GM19467 (cell line): ENCODE measurements at regions not wholly inside any gene's neighbourhood (a gene's known extent, or its start where the extent isn't known, plus 50 kb on each side); places are given as distances from the start of the nearest gene placed in this dataset.

Source experiments
- ATAC-seq: cut with Tn5 transposase; IDR thresholded peaks from one replicate; pipeline ENCODE4 v1.9.1; 2021; ENCODE audit warnings: mild to moderate bottlenecking, moderate library complexity; ENCODE audit not compliant: unreplicated experiment

GRCh38 chr12:84745127-84745526 is 167.5 kb downstream of the SLC6A15 start:
- ATAC-seq = no peak

- ATAC-seq = no peak
Measured at GRCh38 chr12:84741692-84742091, 170.9 kb downstream of the SLC6A15 start.

GRCh38 chr12:84741031-84741430 is 171.6 kb downstream of the SLC6A15 start:
- no peak for ATAC-seq

GRCh38 chr12:84740602-84741001 is 172.0 kb downstream of the SLC6A15 start:
- no peak for ATAC-seq

DNA sequence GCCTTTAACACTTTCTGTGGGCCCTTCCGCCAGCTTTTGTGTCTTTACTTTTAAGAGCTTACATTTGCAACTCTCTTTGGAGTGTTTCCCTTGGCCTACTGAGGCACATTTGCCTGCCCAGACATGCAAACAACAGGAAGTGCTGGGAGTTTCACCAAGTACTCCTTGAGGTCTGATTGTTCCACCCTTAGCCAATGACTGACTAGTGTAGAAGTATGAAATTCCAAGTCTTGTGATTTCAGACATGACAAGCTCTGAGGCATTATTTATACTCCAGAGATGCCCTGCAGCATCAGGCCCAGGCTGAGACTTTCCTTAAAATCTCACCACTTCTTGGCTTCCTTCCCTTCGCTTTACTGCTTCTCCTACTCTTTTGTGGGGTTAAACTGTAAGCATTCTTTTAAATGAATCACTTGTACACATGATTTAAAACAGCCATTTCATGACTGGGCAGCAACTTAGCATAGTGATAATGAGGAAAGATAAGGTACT is 174.1 kb downstream of the SLC6A15 start:
- no peak for ATAC-seq

DNA sequence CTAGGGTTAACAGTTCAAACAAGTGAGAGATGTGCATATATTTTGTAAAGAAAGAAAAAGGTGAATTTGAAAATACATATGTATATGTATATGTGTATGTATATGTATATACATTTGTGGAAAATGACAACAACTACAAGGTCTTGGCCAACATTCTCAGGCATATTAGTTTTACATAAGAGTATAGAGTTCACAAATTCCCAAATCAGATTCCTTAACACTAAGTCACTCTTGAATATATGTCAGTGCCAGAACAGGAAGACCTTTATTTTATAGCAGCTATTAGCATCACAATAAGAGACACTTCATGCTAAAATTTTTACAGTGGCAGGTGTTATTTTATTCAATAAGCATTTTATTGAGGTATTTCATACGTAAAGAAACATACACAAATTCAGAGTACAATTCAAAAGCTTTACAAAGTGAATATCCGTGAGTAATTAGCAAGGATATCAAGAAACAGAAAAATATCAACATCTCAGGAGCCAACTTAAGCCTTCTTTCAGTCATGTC is 179.7 kb downstream of the SLC6A15 start:
- ATAC-seq = no peak

DNA sequence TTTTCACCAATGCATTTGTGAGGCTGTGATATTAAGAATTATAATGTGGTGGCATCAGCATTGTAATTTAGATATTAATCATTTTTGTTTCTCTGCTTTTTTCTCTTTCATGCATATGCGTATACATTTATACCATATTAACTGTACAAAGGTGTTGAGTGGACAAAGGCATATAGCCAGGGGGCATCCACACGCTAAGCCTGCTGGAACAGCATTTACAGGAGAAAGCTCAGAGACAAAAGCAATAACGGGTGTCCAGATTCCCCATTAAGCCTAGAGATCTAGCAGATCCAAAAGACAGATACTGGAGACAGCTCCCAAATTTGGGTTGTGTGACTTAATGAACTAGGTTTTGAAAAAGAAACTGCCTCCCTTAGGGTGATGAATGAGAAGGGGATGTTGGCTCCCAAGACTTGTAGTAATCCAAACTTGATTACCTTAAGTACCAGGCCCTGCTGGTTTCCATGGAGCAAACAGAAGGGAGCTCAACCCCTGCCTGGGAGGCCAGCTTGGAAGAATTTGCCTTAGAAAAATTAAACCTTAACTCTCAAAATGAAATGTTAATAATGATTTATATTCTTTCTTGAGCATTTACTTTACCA is 181.9 kb downstream of the SLC6A15 start:
- ATAC-seq = no peak

GRCh38 chr12:84727961-84728360 is 184.6 kb downstream of the SLC6A15 start:
- no peak for ATAC-seq

- no peak for ATAC-seq
Measured at GRCh38 chr12:84726780-84727179, 185.8 kb downstream of the SLC6A15 start.

- ATAC-seq = no peak
Measured at GRCh38 chr12:84723988-84724387, 188.6 kb downstream of the SLC6A15 start.

DNA sequence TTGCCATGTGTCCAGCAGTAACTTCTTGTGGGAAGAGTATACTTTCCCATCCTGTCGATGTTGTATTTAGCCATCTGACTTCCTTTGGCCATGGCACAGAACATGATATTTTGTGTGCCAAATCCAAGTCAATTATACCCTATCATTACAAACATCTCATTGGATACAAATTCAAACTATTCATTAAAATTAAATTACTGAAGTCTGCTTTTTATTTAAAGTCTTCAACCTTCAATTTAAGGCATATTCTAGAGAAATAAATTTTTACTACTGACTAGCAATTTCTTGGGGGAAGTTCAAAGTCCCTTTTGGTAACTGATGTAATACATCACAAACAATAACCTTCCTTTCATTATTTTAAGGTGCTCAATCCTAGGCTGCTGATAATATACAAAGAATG is 192.6 kb downstream of the SLC6A15 start:
- no peak for ATAC-seq

GRCh38 chr12:84718906-84719305 is 193.7 kb downstream of the SLC6A15 start:
- ATAC-seq = no peak

- no peak for ATAC-seq
Measured at GRCh38 chr12:84712747-84713146, 199.9 kb downstream of the SLC6A15 start.

- no peak for ATAC-seq
Measured at GRCh38 chr12:84706374-84706773, 206.2 kb downstream of the SLC6A15 start.

- no peak for ATAC-seq
Measured at GRCh38 chr12:84704856-84705255, 207.7 kb downstream of the SLC6A15 start.

DNA sequence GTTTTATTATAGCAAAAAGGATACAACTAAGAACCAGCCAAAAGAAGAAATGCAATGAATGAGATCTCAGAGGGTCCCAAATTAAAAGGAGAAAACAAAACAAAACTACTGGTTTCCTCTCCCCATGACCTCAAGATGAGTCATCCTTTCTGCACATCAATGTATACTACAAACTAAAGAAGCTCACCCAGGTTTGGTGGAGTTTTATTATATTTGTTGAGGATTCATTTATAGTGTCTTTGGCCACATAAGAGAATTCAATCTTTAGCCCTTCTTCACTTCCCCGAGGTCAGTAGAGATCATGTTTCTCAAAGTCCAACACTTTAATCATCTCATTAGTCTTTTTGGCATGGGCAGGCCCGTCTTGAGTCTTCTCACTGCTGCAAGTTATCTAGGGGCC is 210.6 kb downstream of the SLC6A15 start:
- ATAC-seq = no peak

- no peak for ATAC-seq
Measured at GRCh38 chr12:84701041-84701440, 211.6 kb downstream of the SLC6A15 start.

DNA sequence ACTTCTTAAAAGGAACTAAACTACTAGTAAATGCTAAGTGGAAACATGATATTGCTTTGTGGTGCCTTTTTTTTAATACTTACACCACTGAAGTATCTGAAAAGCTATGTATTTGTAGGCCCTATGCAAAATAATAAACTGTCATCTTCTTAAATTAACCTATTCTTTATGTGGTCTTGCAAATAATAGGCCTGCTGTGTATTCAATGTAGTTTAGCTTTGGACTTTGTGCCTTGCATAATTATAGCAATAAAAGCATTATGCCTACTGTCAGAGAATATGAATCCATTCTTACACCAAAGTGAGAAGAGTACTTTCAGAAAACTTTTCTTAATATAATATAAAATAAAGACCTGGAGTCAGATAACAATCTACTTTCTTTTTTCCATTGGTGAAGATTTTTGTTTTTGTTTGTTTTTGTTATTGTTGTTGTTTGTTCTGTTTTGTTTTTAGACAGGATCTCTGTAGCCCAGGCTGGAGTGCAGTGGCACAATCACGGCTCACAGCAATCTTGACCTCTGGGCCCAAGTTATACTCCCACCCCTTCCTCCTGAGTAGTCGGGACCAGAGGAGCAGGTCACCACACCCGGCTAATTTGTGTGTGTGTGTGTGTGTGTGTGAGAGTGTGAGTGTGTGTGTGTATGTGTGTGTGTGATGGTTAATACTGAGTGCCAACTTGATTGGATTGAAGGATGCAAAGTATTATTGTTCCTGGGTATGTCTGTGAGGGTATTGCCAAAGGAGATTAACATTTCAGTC is 213.8 kb downstream of the SLC6A15 start:
- no peak for ATAC-seq

- ATAC-seq = no peak
Measured at GRCh38 chr12:84696908-84697540, 215.6 kb downstream of the SLC6A15 start.

- ATAC-seq = no peak
Measured at GRCh38 chr12:84696281-84696680, 216.3 kb downstream of the SLC6A15 start.

DNA sequence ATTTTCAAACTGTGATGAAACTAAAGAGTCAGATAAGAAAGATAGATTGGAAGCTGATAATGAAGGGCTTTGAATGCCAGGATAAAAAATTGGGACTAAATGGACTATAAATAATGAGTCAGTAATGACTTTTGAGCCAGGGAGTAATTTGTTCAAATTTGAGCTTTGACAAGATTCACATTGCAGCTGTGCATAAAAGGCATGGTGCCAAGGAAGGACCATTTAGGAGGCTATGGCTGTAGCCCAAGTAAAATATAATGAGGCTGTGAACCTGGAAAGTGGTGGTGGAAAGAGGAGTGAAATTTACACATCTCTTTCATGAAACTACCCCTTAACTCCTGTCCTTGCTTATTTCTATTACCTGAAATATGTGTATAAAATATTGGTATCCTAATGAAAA is 218.5 kb downstream of the SLC6A15 start:
- ATAC-seq = no peak

GRCh38 chr12:84692071-84692470 is 220.5 kb downstream of the SLC6A15 start:
- no peak for ATAC-seq
